ENCODE measurements at regions not wholly inside any gene's neighbourhood (a gene's known extent, or its start where the extent isn't known, plus 50 kb on each side); places are given as distances from the start of the nearest gene placed in this dataset.
"Not testable (repeated sequence)": the region's sequence is repeated elsewhere in the genome, so short reads cannot be mapped to it uniquely, and the experiment has no call there.

DNA sequence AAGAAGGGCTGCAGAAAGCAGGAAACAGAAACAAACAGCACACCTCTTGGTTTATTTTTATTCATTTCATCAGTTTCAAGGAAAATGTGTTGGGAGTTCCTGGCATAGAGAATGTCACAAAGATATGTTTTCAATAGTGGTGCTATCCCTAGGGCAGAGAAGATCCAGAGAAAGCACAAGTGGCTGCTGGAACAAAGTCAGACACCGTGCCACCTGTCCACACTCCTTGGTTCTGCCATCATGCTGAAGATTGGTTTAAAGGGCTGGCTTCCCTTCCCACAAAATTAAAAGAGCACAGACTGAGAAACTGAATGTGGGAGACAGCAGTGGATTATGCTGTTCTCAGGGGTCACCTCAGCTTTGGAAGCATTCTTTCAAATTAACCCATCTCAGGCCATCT, 2735.7 kb downstream of the RPIA start:
- TF ChIP-seq POLR2A (IDR thresholded peaks at IDR 0.05; ENCODE audit: low read depth, low read length); POLR2AphosphoS5 (IDR thresholded peaks at IDR 0.05; ENCODE audit: low read depth, low read length); TAF1 (IDR thresholded peaks at IDR 0.05; ENCODE audit: borderline replicate concordance, low read depth, low read length): not testable (repeated sequence)

Measured in GM12892 (cell line).